Liver (tissue), 3 donors: ENCODE measurements at regions not wholly inside any gene's neighbourhood (a gene's known extent, or its start where the extent isn't known, plus 50 kb on each side); places are given as distances from the start of the nearest gene placed in this dataset.

Experiments
- CTCF ChIP-seq: fragments of 150-350 bp; IDR thresholded peaks from 2 replicates; pipeline ENCODE4 v1.5.1; 2017; ENCODE audit warnings: improper control_type of control experiment, low read depth, low read length; ENCODE audit not compliant: missing input control
- EGR1 ChIP-seq, 2 donors: IDR thresholded peaks; 2 replicates each; pipeline ENCODE4 v1.6.1; 2016 to 2018; ENCODE audit warnings: antibody characterized with exemption in 2 of 2, low read depth in 2 of 2
- GABPA ChIP-seq, 2 donors: IDR thresholded peaks in 1 of 2; conservative IDR thresholded peaks in 1 of 2; 2 replicates each; pipeline ENCODE4 v1.6.1; 2016; ENCODE audit warnings: antibody characterized with exemption in 2 of 2, mild to moderate bottlenecking in 1 of 2, moderate library complexity in 1 of 2
- HNF4A ChIP-seq, 2 donors: conservative IDR thresholded peaks; 2 replicates each; pipeline ENCODE4 v1.6.1; 2016; ENCODE audit warnings: antibody characterized with exemption in 2 of 2, mild to moderate bottlenecking in 2 of 2
- REST ChIP-seq: IDR thresholded peaks from 2 replicates; pipeline ENCODE4 v1.6.1; 2016; ENCODE audit warnings: antibody characterized with exemption, mild to moderate bottlenecking
- SP1 ChIP-seq: IDR thresholded peaks from 2 replicates; pipeline ENCODE4 v1.6.1; 2018; ENCODE audit warnings: antibody characterized with exemption, mild to moderate bottlenecking
- ZBTB33 ChIP-seq: IDR thresholded peaks from 2 replicates; pipeline ENCODE4 v1.6.1; 2016; ENCODE audit warnings: antibody characterized with exemption
- donor health status: healthy.
- donor health status: healthy.

- TF ChIP-seq SP1 (no peak), CTCF (no peak), HNF4A (conservative IDR thresholded peaks at IDR 0.05) (no peak), GABPA (IDR thresholded peaks at IDR 0.05 in 1 of 2, conservative IDR thresholded peaks at IDR 0.05 in 1 of 2) (no peak), ZBTB33 (no peak), REST (no peak), EGR1 (IDR thresholded peaks at IDR 0.05; ENCODE audit: low read depth in 2 of 2) (no peak)
These were observed 116.9 kb upstream of the PWP1 start for GRCh38 chr12:107568718-107569117.
